Nephron (organoid): ENCODE measurements at regions not wholly inside any gene's neighbourhood (a gene's known extent, or its start where the extent isn't known, plus 50 kb on each side); places are given as distances from the start of the nearest gene placed in this dataset.

Experiments used
- H3K27ac Mint-ChIP-seq, 3 experiments: 2 replicates each; pipeline ENCODE4 v1.8.0; 2020; ENCODE audit warnings: mixed read lengths in 3 of 3, mild to moderate bottlenecking in 2 of 3, moderate library complexity in 1 of 3
- H3K27me3 Mint-ChIP-seq: 2 replicates; pipeline ENCODE4 v1.8.0; 2021; ENCODE audit warnings: low read depth, mild to moderate bottlenecking, moderate library complexity, mixed read lengths
- H3K36me3 Mint-ChIP-seq: 2 replicates; pipeline ENCODE4 v1.8.0; 2020; ENCODE audit warnings: low read depth, mixed read lengths
- H3K4me1 Mint-ChIP-seq: 2 replicates; pipeline ENCODE4 v1.8.0; 2020; ENCODE audit warnings: mixed read lengths
- H3K4me3 Mint-ChIP-seq, 3 experiments: 2 replicates each; pipeline ENCODE4 v1.8.0; 2020; ENCODE audit warnings: mild to moderate bottlenecking in 3 of 3, mixed read lengths in 3 of 3, moderate library complexity in 2 of 3
- H3K9me3 Mint-ChIP-seq: 2 replicates; pipeline ENCODE4 v1.8.0; 2020; ENCODE audit warnings: mixed read lengths
- TF ChIP-seq, protein P1 (sequence below), 3 experiments: fragments of 200-600 bp; sonication (generic); IDR thresholded peaks; one replicate each; pipeline ENCODE4 v1.5.0; 2021; ENCODE audit warnings: antibody characterized with exemption in 3 of 3; ENCODE audit not compliant: unreplicated experiment in 3 of 3

- no peaks in the 10 kb centered on the region for H3K9me3 Mint-ChIP-seq
- peak overlapping the region in 1 of 3 experiments; percentile 46 for H3K4me3 Mint-ChIP-seq
- H3K27ac Mint-ChIP-seq: peak overlapping the region; percentile 30 to 90 (median 80)
- H3K36me3 Mint-ChIP-seq: no peaks in the 10 kb centered on the region
- peaks cover 8% of the 10 kb centered on the region for H3K27me3 Mint-ChIP-seq
- TF ChIP-seq, protein P1, sequence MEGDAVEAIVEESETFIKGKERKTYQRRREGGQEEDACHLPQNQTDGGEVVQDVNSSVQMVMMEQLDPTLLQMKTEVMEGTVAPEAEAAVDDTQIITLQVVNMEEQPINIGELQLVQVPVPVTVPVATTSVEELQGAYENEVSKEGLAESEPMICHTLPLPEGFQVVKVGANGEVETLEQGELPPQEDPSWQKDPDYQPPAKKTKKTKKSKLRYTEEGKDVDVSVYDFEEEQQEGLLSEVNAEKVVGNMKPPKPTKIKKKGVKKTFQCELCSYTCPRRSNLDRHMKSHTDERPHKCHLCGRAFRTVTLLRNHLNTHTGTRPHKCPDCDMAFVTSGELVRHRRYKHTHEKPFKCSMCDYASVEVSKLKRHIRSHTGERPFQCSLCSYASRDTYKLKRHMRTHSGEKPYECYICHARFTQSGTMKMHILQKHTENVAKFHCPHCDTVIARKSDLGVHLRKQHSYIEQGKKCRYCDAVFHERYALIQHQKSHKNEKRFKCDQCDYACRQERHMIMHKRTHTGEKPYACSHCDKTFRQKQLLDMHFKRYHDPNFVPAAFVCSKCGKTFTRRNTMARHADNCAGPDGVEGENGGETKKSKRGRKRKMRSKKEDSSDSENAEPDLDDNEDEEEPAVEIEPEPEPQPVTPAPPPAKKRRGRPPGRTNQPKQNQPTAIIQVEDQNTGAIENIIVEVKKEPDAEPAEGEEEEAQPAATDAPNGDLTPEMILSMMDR (IDR thresholded peaks at IDR 0.05; ENCODE audit: unreplicated experiment in 3 of 3): no peak
- peaks cover 53% of the 10 kb centered on the region for H3K4me1 Mint-ChIP-seq
Measured at GRCh38 chr10:10796774-10797415, 220.8 kb upstream of the CELF2 start.

- peak overlapping the region in 2 of 3 experiments; percentile 6 to 65 for H3K4me3 Mint-ChIP-seq
- peaks cover 47% of the 10 kb centered on the region for H3K4me1 Mint-ChIP-seq
- TF ChIP-seq, protein P1 (IDR thresholded peaks at IDR 0.05; ENCODE audit: unreplicated experiment in 3 of 3): no peak
- H3K27ac Mint-ChIP-seq: peak overlapping the region; percentile 30 to 90 (median 80)
- H3K9me3 Mint-ChIP-seq: no peaks in the 10 kb centered on the region
- H3K36me3 Mint-ChIP-seq: no peaks in the 10 kb centered on the region
- H3K27me3 Mint-ChIP-seq: peaks cover 8% of the 10 kb centered on the region
Measured at GRCh38 chr10:10797513-10797912, 220.2 kb upstream of the CELF2 start.

DNA sequence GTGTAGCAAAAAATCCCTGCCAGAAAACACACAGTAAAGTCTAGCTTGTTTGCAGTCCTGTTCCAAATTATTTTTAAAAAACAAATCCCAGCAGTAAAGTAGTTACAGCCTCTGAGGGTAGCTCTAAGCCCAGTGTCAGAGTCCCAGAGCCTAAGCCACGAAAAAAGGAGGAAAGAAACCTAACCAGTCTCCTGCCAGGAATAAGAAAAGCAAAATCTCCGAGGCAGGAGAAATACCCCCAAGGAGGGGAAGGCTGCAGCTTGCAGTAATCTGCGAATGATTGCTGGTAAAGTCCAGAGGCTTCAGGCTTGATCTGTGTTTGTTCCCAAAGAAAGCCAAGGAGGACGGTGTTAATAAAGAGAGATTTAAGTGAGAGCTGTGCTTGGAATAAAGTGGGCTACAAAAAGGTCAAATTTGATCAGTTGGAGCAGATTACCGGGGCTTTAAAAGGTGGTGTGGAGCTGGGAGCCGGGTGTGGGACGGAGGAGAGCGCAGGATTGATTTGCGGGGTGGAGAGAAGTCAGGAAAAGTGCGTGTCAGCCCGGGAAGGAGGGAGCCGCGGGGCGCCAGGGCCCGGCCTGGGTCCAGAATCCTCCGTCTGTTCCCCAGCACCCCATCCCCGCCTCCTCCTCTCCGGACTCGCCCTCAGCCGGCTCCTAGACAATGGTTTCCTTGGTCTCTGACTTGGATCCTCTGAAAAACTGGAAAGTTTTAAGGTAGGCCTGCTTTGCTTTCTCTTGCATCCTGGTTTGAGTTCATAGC, 219.4 kb upstream of the CELF2 start:
- H3K27me3 Mint-ChIP-seq: peaks cover 8% of the 10 kb centered on the region
- H3K36me3 Mint-ChIP-seq: no peaks in the 10 kb centered on the region
- TF ChIP-seq, protein P1 (IDR thresholded peaks at IDR 0.05; ENCODE audit: unreplicated experiment in 3 of 3): no peak
- no peaks in the 10 kb centered on the region for H3K9me3 Mint-ChIP-seq
- peak overlapping the region; percentile 49 to 90 (median 80) for H3K27ac Mint-ChIP-seq
- peaks cover 39% of the 10 kb centered on the region for H3K4me1 Mint-ChIP-seq
- peak overlapping the region; percentile 21 to 65 (median 52) for H3K4me3 Mint-ChIP-seq

GRCh38 chr10:10798864-10799192, 218.8 kb upstream of the CELF2 start:
- TF ChIP-seq, protein P1 (IDR thresholded peaks at IDR 0.05; ENCODE audit: unreplicated experiment in 3 of 3): no peak
- Mint-ChIP-seq H3K9me3 (no peaks in the 10 kb centered on the region), H3K27me3 (peaks cover 8% of the 10 kb centered on the region), H3K4me3 (peak overlapping the region in 2 of 3 experiments; percentile 7 to 44), H3K4me1 (peaks cover 37% of the 10 kb centered on the region), H3K36me3 (no peaks in the 10 kb centered on the region), H3K27ac (peak overlapping the region in 1 of 3 experiments; percentile 90)

DNA sequence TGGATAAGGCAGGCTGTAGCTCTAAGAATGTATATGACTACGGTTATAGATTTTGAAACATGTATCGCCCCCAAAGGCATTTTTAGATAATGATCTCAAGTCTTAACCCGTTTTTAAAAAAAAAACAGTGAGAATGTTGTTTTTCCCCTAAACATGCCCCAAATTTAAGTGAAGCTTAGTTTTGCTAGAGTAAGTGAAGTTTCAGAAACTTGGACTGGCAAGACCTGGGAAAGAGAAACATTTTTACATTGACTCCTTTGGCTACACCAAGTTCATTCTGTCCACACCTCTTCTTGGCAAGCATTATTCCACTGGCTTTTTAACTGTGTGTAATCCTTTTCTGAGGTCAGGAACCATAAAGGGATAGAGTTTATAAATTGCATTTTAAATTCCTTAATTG, 216.7 kb upstream of the CELF2 start:
- H3K36me3 Mint-ChIP-seq: no peaks in the 10 kb centered on the region
- H3K4me1 Mint-ChIP-seq: peaks cover 30% of the 10 kb centered on the region
- no peaks in the 10 kb centered on the region for H3K9me3 Mint-ChIP-seq
- TF ChIP-seq, protein P1 (IDR thresholded peaks at IDR 0.05; ENCODE audit: unreplicated experiment in 3 of 3): no peak
- peaks cover 8% of the 10 kb centered on the region for H3K27me3 Mint-ChIP-seq
- no peak overlapping the region for H3K27ac Mint-ChIP-seq
- no peak overlapping the region for H3K4me3 Mint-ChIP-seq
